ENCODE measurements at regions not wholly inside any gene's neighbourhood (a gene's known extent, or its start where the extent isn't known, plus 50 kb on each side); places are given as distances from the start of the nearest gene placed in this dataset.

DNA sequence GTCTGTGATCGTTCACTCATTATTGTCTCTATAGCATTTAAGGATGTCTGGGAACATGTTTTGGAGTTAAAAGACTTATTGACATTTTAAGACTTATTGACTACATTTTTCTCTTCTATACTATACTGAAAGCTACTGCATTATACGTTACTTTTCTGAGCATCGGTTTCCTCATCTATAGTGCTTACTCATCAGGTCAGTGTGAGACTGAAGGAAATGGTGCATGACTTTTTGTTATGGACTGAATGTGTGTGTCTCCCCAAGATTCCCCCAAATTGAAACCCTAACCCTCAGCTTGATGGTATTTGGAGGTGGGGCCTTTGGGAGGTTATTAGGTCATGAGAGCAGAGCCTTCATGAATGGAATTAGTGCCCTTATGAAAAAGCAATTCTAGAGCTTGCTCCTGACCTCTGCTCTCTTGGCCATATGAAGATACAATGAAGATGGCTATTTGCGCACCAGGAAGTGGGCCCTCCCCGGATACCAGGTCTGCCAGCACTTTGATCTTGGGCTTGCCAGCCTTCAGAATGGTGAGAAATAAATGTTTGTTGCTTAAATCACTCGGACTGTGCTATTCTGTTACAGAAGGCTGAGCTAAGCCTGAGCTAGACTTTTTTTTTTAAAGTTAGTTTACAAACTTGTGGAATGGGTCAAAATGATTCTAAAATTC lies 243.7 kb upstream of the RREB1 start:
- 96% methylated on average over 6 of the region's 6 CpGs for WGBS
- TF ChIP-seq EP300 (IDR thresholded peaks at IDR 0.05): no peak
- TF ChIP-seq, protein P1, sequence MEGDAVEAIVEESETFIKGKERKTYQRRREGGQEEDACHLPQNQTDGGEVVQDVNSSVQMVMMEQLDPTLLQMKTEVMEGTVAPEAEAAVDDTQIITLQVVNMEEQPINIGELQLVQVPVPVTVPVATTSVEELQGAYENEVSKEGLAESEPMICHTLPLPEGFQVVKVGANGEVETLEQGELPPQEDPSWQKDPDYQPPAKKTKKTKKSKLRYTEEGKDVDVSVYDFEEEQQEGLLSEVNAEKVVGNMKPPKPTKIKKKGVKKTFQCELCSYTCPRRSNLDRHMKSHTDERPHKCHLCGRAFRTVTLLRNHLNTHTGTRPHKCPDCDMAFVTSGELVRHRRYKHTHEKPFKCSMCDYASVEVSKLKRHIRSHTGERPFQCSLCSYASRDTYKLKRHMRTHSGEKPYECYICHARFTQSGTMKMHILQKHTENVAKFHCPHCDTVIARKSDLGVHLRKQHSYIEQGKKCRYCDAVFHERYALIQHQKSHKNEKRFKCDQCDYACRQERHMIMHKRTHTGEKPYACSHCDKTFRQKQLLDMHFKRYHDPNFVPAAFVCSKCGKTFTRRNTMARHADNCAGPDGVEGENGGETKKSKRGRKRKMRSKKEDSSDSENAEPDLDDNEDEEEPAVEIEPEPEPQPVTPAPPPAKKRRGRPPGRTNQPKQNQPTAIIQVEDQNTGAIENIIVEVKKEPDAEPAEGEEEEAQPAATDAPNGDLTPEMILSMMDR (IDR thresholded peaks at IDR 0.05): no peak
- no peak for TF ChIP-seq POLR2AphosphoS5 (IDR thresholded peaks at IDR 0.05)
- no peak for TF ChIP-seq POLR2A (IDR thresholded peaks at IDR 0.05)
- no peaks in the 10 kb centered on the region for H3K36me3 ChIP-seq

DNA sequence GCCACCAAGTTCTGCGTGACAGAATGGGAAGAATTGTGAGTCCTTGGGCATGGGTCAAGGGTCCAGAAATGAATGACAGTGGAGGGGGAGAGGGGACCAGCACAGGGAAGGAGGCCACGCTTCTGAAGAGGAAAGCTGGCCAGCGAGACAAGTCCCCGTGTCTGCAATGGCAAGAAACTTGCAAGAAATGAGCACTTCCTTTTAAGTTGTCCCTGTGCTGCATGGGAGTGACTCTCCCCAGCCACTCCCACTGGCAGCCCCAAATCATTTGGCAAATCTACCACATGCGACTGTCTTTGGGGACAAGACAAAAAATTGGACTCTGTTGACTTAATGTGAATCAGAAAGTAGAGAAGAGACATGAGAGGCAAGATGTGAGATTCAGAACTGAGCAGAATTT lies 242.2 kb upstream of the RREB1 start:
- Histone ChIP-seq H3K4me1 (no peaks in the 10 kb centered on the region), H3K4me3 (no peak overlapping the region), H3K27ac (no peak overlapping the region), H3K36me3 (no peaks in the 10 kb centered on the region), H3K9me3 (no peaks in the 10 kb centered on the region), H3K27me3 (no peaks in the 10 kb centered on the region)
- WGBS: 79% methylated on average over 5 of the region's 5 CpGs
- DNase-seq (ENCODE audit: low spot score in 2 of 2): no peak
- no peak for TF ChIP-seq EP300 (IDR thresholded peaks at IDR 0.05)
- no peak for TF ChIP-seq POLR2AphosphoS5 (IDR thresholded peaks at IDR 0.05)
- TF ChIP-seq, protein P1 (IDR thresholded peaks at IDR 0.05): no peak
- TF ChIP-seq POLR2A (IDR thresholded peaks at IDR 0.05): no peak

More for the DNA sequence above, 243.7 kb upstream of the RREB1 start:
- H3K4me1 ChIP-seq: no peaks in the 10 kb centered on the region
- no peaks in the 10 kb centered on the region for H3K9me3 ChIP-seq
- H3K4me3 ChIP-seq: no peak overlapping the region
- no peaks in the 10 kb centered on the region for H3K27me3 ChIP-seq
- no peak overlapping the region for H3K27ac ChIP-seq
- DNase-seq (ENCODE audit: low spot score in 2 of 2): no peak

DNA sequence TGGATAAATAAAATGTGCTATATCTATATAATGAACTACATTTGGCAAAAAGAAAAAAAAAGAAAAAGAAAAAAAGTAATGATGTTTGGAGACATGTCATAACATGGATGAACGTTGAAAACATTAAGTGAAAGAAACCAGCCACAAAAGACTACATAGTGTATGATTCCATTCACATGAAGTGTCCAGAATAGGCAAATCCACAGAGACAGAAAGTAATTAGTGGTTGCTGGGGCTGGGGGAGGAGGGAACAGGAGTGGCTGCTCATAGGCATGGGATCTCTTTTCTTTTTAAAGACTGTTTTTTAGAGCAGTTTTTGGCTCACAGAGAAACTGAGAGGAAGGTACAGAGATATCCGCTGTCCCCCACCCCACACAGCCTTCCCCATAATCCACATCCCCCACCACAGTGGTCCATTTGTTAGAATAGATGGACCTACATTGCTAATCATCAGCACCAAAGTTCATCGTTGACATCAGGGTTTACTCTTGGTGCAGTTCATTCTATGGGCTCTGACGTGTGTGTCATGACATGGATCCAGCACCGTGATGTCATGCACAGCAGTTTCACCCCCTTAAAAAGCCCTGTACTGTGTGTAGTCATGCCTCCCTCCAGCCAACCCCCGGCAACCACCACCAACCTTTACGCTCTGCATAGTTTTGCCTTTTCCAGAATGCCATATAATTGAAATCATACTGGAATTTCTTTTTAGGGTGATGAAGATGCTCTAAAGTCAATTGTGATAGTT lies 240.9 kb upstream of the RREB1 start:
- Histone ChIP-seq H3K27ac (no peak overlapping the region), H3K36me3 (no peaks in the 10 kb centered on the region), H3K4me3 (no peak overlapping the region), H3K4me1 (no peaks in the 10 kb centered on the region), H3K9me3 (no peaks in the 10 kb centered on the region), H3K27me3 (no peaks in the 10 kb centered on the region)
- DNase-seq (ENCODE audit: low spot score in 2 of 2): no peak
- TF ChIP-seq POLR2A (IDR thresholded peaks at IDR 0.05): no peak
- TF ChIP-seq EP300 (IDR thresholded peaks at IDR 0.05): no peak
- TF ChIP-seq, protein P1 (IDR thresholded peaks at IDR 0.05): no peak
- TF ChIP-seq POLR2AphosphoS5 (IDR thresholded peaks at IDR 0.05): no peak
- WGBS: 82% methylated on average over 7 of the region's 7 CpGs

DNA sequence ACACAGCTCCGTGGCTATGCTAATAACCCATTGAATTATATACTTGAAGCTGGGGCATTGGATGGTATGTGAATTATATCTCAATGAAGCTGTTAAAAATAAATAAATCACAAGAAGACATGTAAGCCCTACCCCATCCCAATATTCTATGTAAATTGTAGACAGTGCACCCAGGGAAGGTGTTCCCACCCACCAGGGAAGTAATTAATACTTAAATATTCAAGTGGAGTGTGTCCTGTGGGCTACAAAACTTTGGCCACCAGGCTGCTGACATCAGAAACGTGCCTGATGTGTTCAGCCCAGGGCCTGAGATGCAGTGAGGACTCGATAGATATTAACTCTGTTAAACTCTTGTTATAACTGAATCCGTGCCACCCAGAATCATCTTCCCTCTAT lies 240.4 kb upstream of the RREB1 start:
- Histone ChIP-seq H3K36me3 (no peaks in the 10 kb centered on the region), H3K4me3 (no peak overlapping the region), H3K9me3 (no peaks in the 10 kb centered on the region), H3K27ac (no peak overlapping the region), H3K27me3 (no peaks in the 10 kb centered on the region), H3K4me1 (no peaks in the 10 kb centered on the region)
- no peak for TF ChIP-seq POLR2A (IDR thresholded peaks at IDR 0.05)
- TF ChIP-seq POLR2AphosphoS5 (IDR thresholded peaks at IDR 0.05): no peak
- TF ChIP-seq, protein P1 (IDR thresholded peaks at IDR 0.05): no peak
- no peak for TF ChIP-seq EP300 (IDR thresholded peaks at IDR 0.05)
- WGBS: 89% methylated on average over 4 of the region's 4 CpGs
- DNase-seq (ENCODE audit: low spot score in 2 of 2): no peak

DNA sequence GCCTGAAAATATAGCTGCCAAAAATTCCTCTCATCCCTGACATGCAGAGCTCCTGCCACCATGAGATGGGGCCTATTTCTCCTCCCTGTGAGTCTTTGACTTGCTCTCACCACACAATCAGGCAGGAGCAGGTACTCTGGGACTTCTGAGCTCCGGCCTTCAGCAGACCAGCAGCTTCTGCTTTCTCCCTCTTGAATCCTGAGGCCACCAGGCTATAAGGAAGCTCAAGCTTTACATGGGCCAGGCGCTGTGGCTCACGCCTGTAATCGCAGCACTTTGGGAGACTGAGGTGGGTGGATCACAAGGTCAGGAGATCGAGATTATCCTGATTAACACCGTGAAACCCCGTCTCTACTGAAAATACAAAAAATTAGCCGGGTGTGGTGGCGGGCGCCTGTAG lies 238.7 kb upstream of the RREB1 start:
- Histone ChIP-seq H3K27ac (no peak overlapping the region), H3K4me1 (no peaks in the 10 kb centered on the region), H3K27me3 (no peaks in the 10 kb centered on the region), H3K36me3 (no peaks in the 10 kb centered on the region), H3K9me3 (no peaks in the 10 kb centered on the region), H3K4me3 (no peak overlapping the region)
- WGBS: 94% methylated on average over 10 of the region's 10 CpGs
- DNase-seq (ENCODE audit: low spot score in 2 of 2): no peak
- TF ChIP-seq POLR2A (IDR thresholded peaks at IDR 0.05) (no peak), POLR2AphosphoS5 (IDR thresholded peaks at IDR 0.05) (no peak), EP300 (IDR thresholded peaks at IDR 0.05) (no peak)
- TF ChIP-seq, protein P1 (IDR thresholded peaks at IDR 0.05): no peak
